IPS-15b (cell line): ENCODE measurements at regions not wholly inside any gene's neighbourhood (a gene's known extent, or its start where the extent isn't known, plus 50 kb on each side); places are given as distances from the start of the nearest gene placed in this dataset.
"Not testable (repeated sequence)": the region's sequence is repeated elsewhere in the genome, so short reads cannot be mapped to it uniquely, and the experiment has no call there.

Source experiments
- H3K27me3 ChIP-seq: one replicate; pipeline ENCODE4 v1.6.1; 2013; ENCODE audit warnings: low read length; ENCODE audit not compliant: control insufficient read depth, insufficient read depth
- H3K36me3 ChIP-seq: one replicate; pipeline ENCODE4 v1.6.1; 2013; ENCODE audit warnings: low read length; ENCODE audit not compliant: control insufficient read depth, insufficient read depth
- H3K4me1 ChIP-seq: one replicate; pipeline ENCODE4 v1.6.1; 2013; ENCODE audit warnings: mild to moderate bottlenecking, low read length; ENCODE audit not compliant: control insufficient read depth, insufficient read depth
- H3K4me3 ChIP-seq: one replicate; pipeline ENCODE4 v1.5.1; 2013; ENCODE audit warnings: low read depth, low read length
- H3K9ac ChIP-seq: one replicate; pipeline ENCODE4 v1.6.1; 2013; ENCODE audit warnings: low read depth, mild to moderate bottlenecking, low read length
- H3K9me3 ChIP-seq: one replicate; pipeline ENCODE4 v1.6.1; 2013; ENCODE audit warnings: mild to moderate bottlenecking, low read length; ENCODE audit not compliant: control insufficient read depth, insufficient read depth

DNA sequence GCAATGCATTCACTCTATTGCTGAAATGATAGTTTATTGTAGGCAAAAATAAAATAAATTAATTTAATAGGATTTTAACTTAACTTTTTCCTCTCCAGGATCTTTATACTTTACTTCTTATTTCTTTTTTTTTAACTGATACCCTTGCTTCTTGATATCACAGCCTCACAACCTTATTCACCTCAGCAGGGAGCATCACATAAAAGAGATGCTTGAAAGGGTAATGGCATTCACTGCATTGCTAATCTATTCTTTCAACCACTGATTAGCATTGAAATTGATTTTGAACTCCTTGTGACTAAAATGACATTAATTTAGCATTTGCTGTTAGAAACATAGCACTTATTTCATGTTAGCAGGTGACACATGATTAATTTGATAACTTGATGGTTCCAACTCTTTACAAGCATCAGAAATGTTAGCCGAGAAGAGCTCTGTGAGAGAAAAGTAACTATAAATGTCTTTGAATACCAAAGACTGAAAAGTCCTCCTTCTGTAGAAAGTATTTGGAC lies 689.5 kb upstream of the MGAT4C start:
- H3K4me3 ChIP-seq: peak overlapping the region; percentile 10
- no peak overlapping the region for H3K9ac ChIP-seq
- no peaks in the 10 kb centered on the region for H3K27me3 ChIP-seq

DNA sequence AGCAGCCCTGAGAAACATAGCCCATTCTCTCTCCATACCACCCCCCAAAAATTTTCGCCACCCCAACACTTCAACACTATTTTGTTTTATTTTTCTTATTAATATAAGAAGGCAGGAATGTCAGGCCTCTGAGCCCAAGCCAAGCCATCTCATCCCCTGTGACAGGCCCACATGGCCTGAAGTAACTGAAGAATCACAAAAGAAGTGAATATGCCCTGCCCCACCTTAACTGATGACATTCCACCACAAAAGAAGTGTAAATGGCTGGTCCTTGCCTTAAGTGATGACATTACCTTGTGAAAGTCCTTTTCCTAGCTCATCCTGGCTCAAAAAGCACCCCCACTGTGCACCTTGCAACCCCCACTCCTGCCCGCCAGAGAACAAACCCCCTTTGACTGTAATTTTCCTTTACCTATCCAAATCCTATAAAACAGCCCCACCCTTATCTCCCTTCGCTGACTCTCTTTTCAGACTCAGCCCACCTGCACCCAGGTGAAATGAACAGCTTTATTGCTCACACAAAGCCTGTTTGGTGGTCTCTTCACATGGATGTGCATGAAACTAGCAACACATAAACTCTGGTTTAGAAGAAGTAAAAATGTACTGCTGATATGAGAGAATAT lies 688.1 kb upstream of the MGAT4C start:
- peaks cover 10% of the 10 kb centered on the region for H3K4me1 ChIP-seq
- H3K36me3 ChIP-seq, H3K9ac ChIP-seq, H3K9me3 ChIP-seq, H3K27me3 ChIP-seq: not testable (repeated sequence)
- peak overlapping the region; percentile 1 for H3K4me3 ChIP-seq

More for the DNA sequence above, 689.5 kb upstream of the MGAT4C start:
- Histone ChIP-seq H3K4me1 (peaks cover 10% of the 10 kb centered on the region), H3K36me3 (no peaks in the 10 kb centered on the region), H3K9me3 (no peaks in the 10 kb centered on the region)

DNA sequence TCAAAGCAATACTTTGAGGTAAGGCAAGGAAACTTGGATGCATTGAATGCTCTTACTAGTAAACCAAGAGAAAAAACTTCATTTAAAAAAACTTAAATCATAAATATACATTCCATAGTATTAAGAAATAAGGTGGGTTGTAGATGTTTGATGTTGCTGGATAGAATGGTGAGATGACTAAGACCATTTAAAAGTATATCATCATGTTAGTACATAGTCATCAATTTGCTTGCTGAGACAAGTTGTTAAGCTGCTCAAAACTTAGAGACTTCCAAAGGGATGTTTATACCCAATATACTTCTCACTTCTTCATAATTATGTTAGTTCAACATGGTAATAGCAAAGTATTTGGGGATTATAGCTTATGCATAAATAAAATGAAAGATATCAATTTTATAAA lies 675.5 kb upstream of the MGAT4C start:
- H3K4me3 ChIP-seq: no peak overlapping the region
- H3K9me3 ChIP-seq: no peaks in the 10 kb centered on the region
- no peak overlapping the region for H3K9ac ChIP-seq
- no peaks in the 10 kb centered on the region for H3K4me1 ChIP-seq
- no peaks in the 10 kb centered on the region for H3K36me3 ChIP-seq
- H3K27me3 ChIP-seq: no peaks in the 10 kb centered on the region

DNA sequence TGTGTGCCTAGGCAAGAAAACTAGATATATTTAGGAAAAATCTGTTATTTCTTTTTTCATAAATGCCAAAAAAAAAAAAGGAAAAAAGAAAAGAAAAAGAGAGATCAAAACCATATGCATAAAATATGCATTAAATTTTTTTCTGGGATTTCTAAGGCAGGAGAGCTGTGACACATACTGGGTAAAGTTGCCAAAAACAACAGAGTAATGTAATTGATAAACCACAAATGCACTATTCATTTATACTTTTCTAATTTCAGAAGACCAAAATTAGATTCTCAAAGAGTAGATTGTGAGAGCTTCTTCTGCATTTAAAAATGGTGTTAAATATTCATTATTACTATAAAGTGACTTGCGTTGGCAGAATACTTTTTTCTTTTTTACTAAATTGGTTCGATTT lies 673.8 kb upstream of the MGAT4C start:
- H3K36me3 ChIP-seq: no peaks in the 10 kb centered on the region
- H3K9me3 ChIP-seq: no peaks in the 10 kb centered on the region
- no peak overlapping the region for H3K9ac ChIP-seq

DNA sequence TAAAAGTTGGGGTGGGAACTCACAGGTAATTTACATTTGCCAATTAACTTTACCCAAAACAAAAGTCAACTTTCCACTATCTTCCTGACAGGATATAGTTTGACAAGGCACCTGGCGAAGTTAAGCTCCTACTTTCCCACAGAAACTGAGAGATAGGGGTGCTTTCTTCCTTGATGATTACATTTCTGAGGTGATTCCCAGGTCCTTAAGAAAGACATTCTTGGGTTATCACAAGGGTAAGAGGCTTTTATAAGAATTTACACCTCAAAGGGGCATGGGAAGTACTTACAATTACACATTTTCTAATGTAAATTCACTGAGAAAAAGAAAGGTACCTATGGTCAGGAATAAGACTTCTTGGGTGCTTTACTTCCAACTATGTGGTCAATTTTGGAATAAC lies 660.9 kb upstream of the MGAT4C start:
- Histone ChIP-seq H3K9me3 (peaks cover 8% of the 10 kb centered on the region), H3K36me3 (peaks cover 2% of the 10 kb centered on the region), H3K9ac (no peak overlapping the region), H3K27me3 (no peaks in the 10 kb centered on the region), H3K4me3 (no peak overlapping the region), H3K4me1 (peaks cover 5% of the 10 kb centered on the region)

More for the DNA sequence above, 673.8 kb upstream of the MGAT4C start:
- Histone ChIP-seq H3K4me1 (no peaks in the 10 kb centered on the region), H3K4me3 (no peak overlapping the region), H3K27me3 (no peaks in the 10 kb centered on the region)

DNA sequence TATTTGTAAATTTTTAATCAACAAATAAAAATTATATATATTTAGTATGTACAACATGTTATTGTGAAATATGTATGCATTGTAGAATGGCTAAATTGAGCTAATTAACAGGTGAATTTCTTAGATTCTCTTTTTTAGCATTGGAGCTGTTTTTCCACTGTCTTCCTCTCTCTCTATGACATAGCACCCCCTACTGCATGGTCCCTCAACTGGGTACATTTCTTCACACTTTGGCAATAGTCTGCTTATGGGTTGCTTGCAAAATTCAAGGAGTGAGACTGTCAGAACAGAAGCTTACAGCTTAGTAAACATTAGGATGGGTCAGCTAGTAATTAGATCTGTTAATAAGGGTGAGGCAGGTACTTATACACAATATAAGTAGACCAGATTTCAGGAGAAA lies 658.5 kb upstream of the MGAT4C start:
- Histone ChIP-seq H3K36me3 (peaks cover 4% of the 10 kb centered on the region), H3K27me3 (no peaks in the 10 kb centered on the region), H3K4me3 (no peak overlapping the region), H3K9me3 (peaks cover 8% of the 10 kb centered on the region), H3K4me1 (peaks cover 5% of the 10 kb centered on the region), H3K9ac (no peak overlapping the region)

DNA sequence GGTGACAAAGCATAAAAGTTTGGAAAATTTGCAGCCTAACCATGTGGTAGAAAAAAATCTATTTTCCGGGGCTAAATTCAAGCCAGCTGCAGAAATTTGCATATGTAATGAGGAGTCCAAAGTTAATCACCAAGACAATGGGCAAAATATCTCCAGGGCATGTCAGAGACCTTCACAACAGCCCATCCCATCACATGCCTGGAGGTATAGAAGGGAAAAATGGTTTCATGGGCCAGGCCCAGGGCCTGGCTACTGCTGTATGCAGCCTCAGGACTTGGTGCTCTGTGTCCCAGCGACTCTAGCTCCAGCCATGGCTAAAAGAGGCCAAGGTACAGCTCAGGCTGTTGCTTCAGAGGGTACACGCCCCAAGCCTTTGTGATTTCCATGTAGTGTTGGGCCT lies 655.8 kb upstream of the MGAT4C start:
- peaks cover 4% of the 10 kb centered on the region for H3K36me3 ChIP-seq
- no peaks in the 10 kb centered on the region for H3K27me3 ChIP-seq
- H3K4me3 ChIP-seq: no peak overlapping the region
- H3K9ac ChIP-seq: no peak overlapping the region
- H3K9me3 ChIP-seq: peaks cover 8% of the 10 kb centered on the region
- peaks cover 5% of the 10 kb centered on the region for H3K4me1 ChIP-seq

DNA sequence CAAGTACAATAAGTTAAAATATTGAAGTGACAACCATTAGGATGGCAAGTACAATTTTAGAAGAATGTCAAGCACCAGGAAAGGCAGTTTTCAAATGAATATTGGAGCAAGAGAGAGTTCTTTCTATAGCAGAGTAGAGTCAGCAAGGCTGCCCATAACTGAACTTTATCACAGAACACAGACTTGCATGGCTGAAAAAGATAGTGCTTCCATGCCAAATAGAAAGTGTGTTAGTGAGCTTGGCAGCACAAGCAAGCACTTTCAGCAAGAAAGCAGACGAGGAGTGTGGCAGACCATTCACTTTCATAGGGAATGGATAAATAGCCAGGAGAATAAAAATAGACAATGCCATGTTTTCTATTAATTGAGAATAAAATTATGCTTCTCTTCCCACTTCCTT lies 647.0 kb upstream of the MGAT4C start:
- Histone ChIP-seq H3K9me3 (no peaks in the 10 kb centered on the region), H3K36me3 (no peaks in the 10 kb centered on the region), H3K9ac (no peak overlapping the region), H3K4me1 (no peaks in the 10 kb centered on the region), H3K4me3 (no peak overlapping the region), H3K27me3 (no peaks in the 10 kb centered on the region)

DNA sequence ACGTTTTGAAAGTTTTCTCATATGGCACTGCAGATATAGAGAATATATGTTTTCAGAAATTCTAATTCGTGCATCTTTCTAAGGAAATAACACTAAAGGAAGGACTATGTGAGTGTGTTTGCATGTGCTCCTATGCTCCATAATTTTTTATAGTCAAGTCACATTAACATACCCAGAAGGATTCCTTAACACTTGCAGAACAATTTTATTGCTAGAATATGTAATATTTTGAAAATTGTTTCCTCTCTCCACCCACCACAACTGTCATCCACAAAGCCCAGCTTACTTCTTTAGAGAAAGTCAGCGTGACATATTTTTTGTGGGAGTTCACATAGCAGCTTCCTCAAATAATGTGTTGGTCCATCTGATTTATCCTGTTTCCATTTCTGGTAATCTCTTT lies 604.6 kb upstream of the MGAT4C start:
- Histone ChIP-seq H3K9me3 (no peaks in the 10 kb centered on the region), H3K9ac (no peak overlapping the region), H3K27me3 (no peaks in the 10 kb centered on the region), H3K4me1 (no peaks in the 10 kb centered on the region), H3K4me3 (no peak overlapping the region), H3K36me3 (no peaks in the 10 kb centered on the region)

DNA sequence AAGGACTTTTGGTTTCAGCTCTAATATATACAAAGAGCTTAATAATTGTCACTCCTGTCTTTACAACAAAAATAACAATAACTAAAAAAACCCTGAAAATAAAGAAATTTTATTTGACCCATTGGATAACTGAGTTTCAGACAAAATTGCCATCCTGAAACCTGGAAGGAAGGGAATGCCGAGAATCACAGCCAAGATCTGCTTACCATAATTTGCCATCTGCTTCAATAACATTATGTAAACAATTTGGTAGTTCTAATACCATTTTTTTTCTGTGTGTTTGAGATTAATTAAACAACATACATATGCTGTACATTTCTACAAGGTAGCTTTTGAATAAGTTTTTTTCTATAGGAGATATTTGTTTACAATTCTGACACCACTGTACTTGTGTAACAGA lies 596.3 kb upstream of the MGAT4C start:
- H3K27me3 ChIP-seq: no peaks in the 10 kb centered on the region
- H3K4me1 ChIP-seq: no peaks in the 10 kb centered on the region
- H3K9ac ChIP-seq: no peak overlapping the region
- H3K4me3 ChIP-seq: no peak overlapping the region
- no peaks in the 10 kb centered on the region for H3K36me3 ChIP-seq
- H3K9me3 ChIP-seq: no peaks in the 10 kb centered on the region

DNA sequence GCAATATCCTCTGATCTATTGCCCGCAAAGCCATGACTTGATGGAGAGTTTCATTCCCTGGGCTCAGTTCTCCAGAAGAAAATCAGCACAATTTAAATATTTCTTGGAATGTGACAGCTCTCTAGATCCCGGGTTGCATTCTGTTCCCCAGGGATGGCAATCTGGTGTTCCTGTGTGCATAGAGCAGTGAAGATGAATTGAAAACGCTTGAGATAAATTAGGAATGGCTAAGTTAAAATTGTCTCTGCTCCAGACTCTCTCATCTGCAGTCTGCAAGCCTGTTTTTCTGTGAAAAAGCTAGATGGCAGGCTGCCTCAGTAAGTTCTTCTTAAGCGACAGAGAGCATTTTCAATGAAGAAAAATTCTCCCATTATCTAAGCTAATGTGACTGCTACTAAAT lies 582.5 kb upstream of the MGAT4C start:
- H3K27me3 ChIP-seq: no peaks in the 10 kb centered on the region
- H3K36me3 ChIP-seq: no peaks in the 10 kb centered on the region
- peaks cover 14% of the 10 kb centered on the region for H3K4me1 ChIP-seq
- H3K9ac ChIP-seq: no peak overlapping the region
- H3K4me3 ChIP-seq: no peak overlapping the region
- H3K9me3 ChIP-seq: no peaks in the 10 kb centered on the region

DNA sequence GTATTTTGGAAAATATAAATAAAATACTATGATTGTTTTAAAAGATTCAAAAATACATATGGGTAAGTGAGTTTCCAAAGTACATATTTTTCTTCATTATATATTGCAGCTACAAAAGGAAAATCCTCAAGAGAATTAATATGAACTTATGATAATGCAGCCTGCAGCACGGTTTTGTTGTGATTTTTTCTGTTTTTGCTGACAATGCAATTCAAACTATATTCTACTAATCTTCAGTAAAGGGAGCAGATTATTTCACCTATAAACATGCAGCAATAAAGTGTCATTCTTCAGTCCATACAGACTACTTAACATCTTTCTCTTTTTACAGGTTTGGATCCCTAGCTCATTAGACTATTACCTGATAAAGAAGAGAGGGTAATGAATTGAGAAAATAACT lies 582.1 kb upstream of the MGAT4C start:
- Histone ChIP-seq H3K27me3 (no peaks in the 10 kb centered on the region), H3K9ac (no peak overlapping the region), H3K4me1 (peaks cover 14% of the 10 kb centered on the region), H3K4me3 (no peak overlapping the region), H3K9me3 (no peaks in the 10 kb centered on the region), H3K36me3 (no peaks in the 10 kb centered on the region)
